C4-2B (cell line): ENCODE measurements at regions not wholly inside any gene's neighbourhood (a gene's known extent, or its start where the extent isn't known, plus 50 kb on each side); places are given as distances from the start of the nearest gene placed in this dataset.
"Not testable (repeated sequence)": the region's sequence is repeated elsewhere in the genome, so short reads cannot be mapped to it uniquely, and the experiment has no call there.

Source experiments
- ZFX ChIP-seq: fragments of 450-650 bp; IDR thresholded peaks from 2 replicates; pipeline ENCODE4 v1.6.1; 2017
- TF ChIP-seq, protein P1 (sequence below): fragments of 450-650 bp; conservative IDR thresholded peaks from 2 replicates; pipeline ENCODE4 v1.5.1; 2017; ENCODE audit warnings: mild to moderate bottlenecking

DNA sequence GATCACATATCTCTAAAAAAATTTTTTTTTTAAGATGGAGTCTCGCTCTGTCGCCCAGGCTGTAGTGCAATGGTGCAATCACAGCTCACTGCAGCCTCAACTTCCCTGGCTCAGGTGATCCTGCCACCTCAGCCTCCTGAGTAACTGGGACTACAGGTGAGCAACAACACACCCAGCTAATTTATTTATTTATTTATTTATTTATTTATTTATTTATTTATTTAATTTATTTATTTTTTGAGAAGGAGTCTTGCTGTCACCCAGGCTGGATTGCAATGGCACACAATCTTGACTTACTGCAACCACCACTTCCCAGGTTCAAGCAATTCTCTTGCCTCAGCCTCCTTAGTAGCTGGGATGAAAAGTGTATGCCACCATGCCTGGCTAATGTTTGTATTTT lies 507.9 kb downstream of the KCNJ18 start:
- TF ChIP-seq, protein P1, sequence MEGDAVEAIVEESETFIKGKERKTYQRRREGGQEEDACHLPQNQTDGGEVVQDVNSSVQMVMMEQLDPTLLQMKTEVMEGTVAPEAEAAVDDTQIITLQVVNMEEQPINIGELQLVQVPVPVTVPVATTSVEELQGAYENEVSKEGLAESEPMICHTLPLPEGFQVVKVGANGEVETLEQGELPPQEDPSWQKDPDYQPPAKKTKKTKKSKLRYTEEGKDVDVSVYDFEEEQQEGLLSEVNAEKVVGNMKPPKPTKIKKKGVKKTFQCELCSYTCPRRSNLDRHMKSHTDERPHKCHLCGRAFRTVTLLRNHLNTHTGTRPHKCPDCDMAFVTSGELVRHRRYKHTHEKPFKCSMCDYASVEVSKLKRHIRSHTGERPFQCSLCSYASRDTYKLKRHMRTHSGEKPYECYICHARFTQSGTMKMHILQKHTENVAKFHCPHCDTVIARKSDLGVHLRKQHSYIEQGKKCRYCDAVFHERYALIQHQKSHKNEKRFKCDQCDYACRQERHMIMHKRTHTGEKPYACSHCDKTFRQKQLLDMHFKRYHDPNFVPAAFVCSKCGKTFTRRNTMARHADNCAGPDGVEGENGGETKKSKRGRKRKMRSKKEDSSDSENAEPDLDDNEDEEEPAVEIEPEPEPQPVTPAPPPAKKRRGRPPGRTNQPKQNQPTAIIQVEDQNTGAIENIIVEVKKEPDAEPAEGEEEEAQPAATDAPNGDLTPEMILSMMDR: not testable (repeated sequence)
- TF ChIP-seq ZFX: not testable (repeated sequence)
